Right lobe of liver (tissue), 6 donors: ENCODE measurements at regions not wholly inside any gene's neighbourhood (a gene's known extent, or its start where the extent isn't known, plus 50 kb on each side); places are given as distances from the start of the nearest gene placed in this dataset.
"Not testable (repeated sequence)": the region's sequence is repeated elsewhere in the genome, so short reads cannot be mapped to it uniquely, and the experiment has no call there.

ENCODE experiments used
- ATAC-seq, 4 donors: fragments of 200-7000 bp; cut with Tn5 transposase; one replicate each; pipeline ENCODE4 v1.9.1; 2020; ENCODE audit warnings: mild to moderate bottlenecking in 4 of 4, moderate library complexity in 4 of 4
- DNase-seq, 3 donors: peaks; one replicate each; pipeline ENCODE4 v3.0.0-alpha.2; 2020
- H3K27ac ChIP-seq, 3 donors: fragments of 200-600 bp; one replicate each; pipeline ENCODE4 v1.8.0; 2022
- H3K27me3 ChIP-seq, 2 donors: fragments of 200-600 bp; one replicate each; pipeline ENCODE4 v1.8.0; 2022
- H3K36me3 ChIP-seq, 4 donors: fragments of 200-600 bp; sonication (generic) in 1 of 4; one replicate each; pipeline versions ENCODE4 v1.5.1 to v1.8.0; 2017 to 2022; ENCODE audit warnings: control low read depth in 1 of 4
- H3K4me1 ChIP-seq, 4 donors: fragments of 200-600 bp; sonication (generic) in 1 of 4; one replicate each; pipeline versions ENCODE4 v1.5.1 to v1.8.0; 2017 to 2022; ENCODE audit warnings: control low read depth in 1 of 4
- H3K4me3 ChIP-seq, 3 donors: fragments of 200-600 bp; one replicate each; pipeline ENCODE4 v1.8.0; 2022
- H3K9me3 ChIP-seq, 4 donors: fragments of 200-600 bp; sonication (generic) in 1 of 4; one replicate each; pipeline versions ENCODE4 v1.5.1 to v1.8.0; 2017 to 2022; ENCODE audit warnings: control low read depth in 1 of 4
- CTCF ChIP-seq, 4 donors: fragments of 200-600 bp in 3 of 4; fragments of 450-650 bp in 1 of 4; IDR thresholded peaks; one replicate each; pipeline versions ENCODE4 v1.5.1 to v1.8.0; 2016 to 2022; ENCODE audit warnings: antibody characterized with exemption in 4 of 4, mild to moderate bottlenecking in 2 of 4
- POLR2A ChIP-seq: fragments of 450-650 bp; IDR thresholded peaks from one replicate; pipeline ENCODE4 v1.6.1; 2017; ENCODE audit warnings: antibody characterized with exemption, mild to moderate bottlenecking
- WGBS: methylation state at CpG from one replicate; pipeline ENCODE4 v1.1.6; 2018; ENCODE audit warnings: low coverage, low lambda C conversion rate; ENCODE audit not compliant: insufficient coverage; ENCODE audit errors: missing lambda C conversion rate; 5-methylcytosine and 5-hydroxymethylcytosine counted together
- intact Hi-C, 2 donors: fragments of 100-400 bp; cut with DNase I; formaldehyde crosslinking; loops; one replicate each; pipeline versions ENCODE4 v1.11.2 to v1.14.1; 2022
- donor health status: DM: no; HTN: yes; CAD: no.
- donor health status: DM: no; HTN: no; CAD: no.
- donor health status: DM: no; HTN: no; CAD: no.
- donor health status: DM: no; HTN: yes; CAD: no.
- donor health status: DM: no; HTN: yes; CAD: no.

GRCh38 chr20:20791664-20792568, 79.5 kb upstream of the RALGAPA2 start:
- DNase-seq (no peak), ATAC-seq (no peak)
- no peaks in the 10 kb centered on the region for H3K9me3 ChIP-seq
- 65% methylated on average over 7 of the region's 14 CpGs for WGBS
- H3K27ac ChIP-seq: no peak overlapping the region
- no peaks in the 10 kb centered on the region for H3K4me1 ChIP-seq
- TF ChIP-seq CTCF (IDR thresholded peaks at IDR 0.05): no peak
- no peak for TF ChIP-seq POLR2A
- H3K36me3 ChIP-seq: no peaks in the 10 kb centered on the region
- H3K27me3 ChIP-seq: no peaks in the 10 kb centered on the region
- no peak overlapping the region for H3K4me3 ChIP-seq
- intact Hi-C loops: no loop called here

- no peaks in the 10 kb centered on the region for H3K4me1 ChIP-seq
- intact Hi-C loops: no loop called here
- DNase-seq (no peak), ATAC-seq (no peak)
- TF ChIP-seq CTCF (IDR thresholded peaks at IDR 0.05) (no peak), POLR2A (no peak)
- H3K27ac ChIP-seq: no peak overlapping the region
- 69% methylated on average over 2 of the region's 4 CpGs for WGBS
- H3K9me3 ChIP-seq: no peaks in the 10 kb centered on the region
- no peak overlapping the region for H3K4me3 ChIP-seq
- no peaks in the 10 kb centered on the region for H3K36me3 ChIP-seq
- no peaks in the 10 kb centered on the region for H3K27me3 ChIP-seq
Observed at GRCh38 chr20:20788308-20788707, 75.9 kb upstream of the RALGAPA2 start.

- no peaks in the 10 kb centered on the region for H3K36me3 ChIP-seq
- 51% methylated on average over 2 of the region's 2 CpGs for WGBS
- no peaks in the 10 kb centered on the region for H3K27me3 ChIP-seq
- no peak overlapping the region for H3K27ac ChIP-seq
- peak in 1 of 3 donors; percentile 30 for DNase-seq
- H3K4me3 ChIP-seq: no peak overlapping the region
- ATAC-seq: peak in 3 of 4 donors; percentile 35 to 46 (median 37)
- H3K4me1 ChIP-seq: peaks cover 0 to 16% (median 7%) of the 10 kb centered on the region in 4 donors
- no peaks in the 10 kb centered on the region for H3K9me3 ChIP-seq
- intact Hi-C loops: no loop called here
- TF ChIP-seq POLR2A (no peak), CTCF (IDR thresholded peaks at IDR 0.05) (no peak)
Observed at GRCh38 chr20:20786428-20786827, 74.0 kb upstream of the RALGAPA2 start.

- DNase-seq (no peak), ATAC-seq (no peak)
- intact Hi-C loops: no loop called here
- Histone ChIP-seq H3K4me3 (no peak overlapping the region), H3K4me1 (peaks cover 0 to 28% (median 10%) of the 10 kb centered on the region in 4 donors), H3K36me3 (no peaks in the 10 kb centered on the region), H3K27me3 (no peaks in the 10 kb centered on the region), H3K27ac (no peak overlapping the region), H3K9me3 (no peaks in the 10 kb centered on the region)
- TF ChIP-seq CTCF (IDR thresholded peaks at IDR 0.05) (no peak), POLR2A (no peak)
- WGBS: 70% methylated on average over 2 of the region's 2 CpGs
Observed at GRCh38 chr20:20785226-20785625, 72.8 kb upstream of the RALGAPA2 start.

GRCh38 chr20:20784450-20784849, 72.0 kb upstream of the RALGAPA2 start:
- ATAC-seq, intact Hi-C loops, H3K27ac ChIP-seq, H3K4me3 ChIP-seq, H3K27me3 ChIP-seq, H3K9me3 ChIP-seq, DNase-seq, H3K36me3 ChIP-seq: not testable (repeated sequence)
- 81% methylated on average over 4 of the region's 4 CpGs for WGBS
- H3K4me1 ChIP-seq: peaks cover 0 to 34% (median 10%) of the 10 kb centered on the region in 4 donors
